ENCODE measurements at regions not wholly inside any gene's neighbourhood (a gene's known extent, or its start where the extent isn't known, plus 50 kb on each side); places are given as distances from the start of the nearest gene placed in this dataset.

DNA sequence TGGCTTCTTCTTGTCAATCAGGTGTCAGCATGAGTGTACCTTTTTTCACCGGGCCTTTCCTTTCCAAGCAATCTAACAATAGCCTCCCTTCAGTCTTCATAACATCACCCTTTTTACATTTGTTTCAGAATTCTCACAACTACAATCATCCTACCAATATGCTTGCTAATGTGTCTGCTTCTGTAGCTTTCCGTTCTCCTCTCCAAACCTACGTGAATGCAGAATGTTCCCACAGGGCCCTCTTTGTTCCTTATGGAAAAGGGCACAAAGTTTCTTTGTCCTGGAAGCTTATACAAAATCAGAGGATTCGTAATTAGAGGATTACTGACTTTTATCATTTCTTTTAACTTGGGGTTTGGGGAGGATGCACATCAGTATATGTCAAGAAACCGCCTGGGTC is 461.8 kb downstream of the CENPC start:
- TF ChIP-seq, protein P1, sequence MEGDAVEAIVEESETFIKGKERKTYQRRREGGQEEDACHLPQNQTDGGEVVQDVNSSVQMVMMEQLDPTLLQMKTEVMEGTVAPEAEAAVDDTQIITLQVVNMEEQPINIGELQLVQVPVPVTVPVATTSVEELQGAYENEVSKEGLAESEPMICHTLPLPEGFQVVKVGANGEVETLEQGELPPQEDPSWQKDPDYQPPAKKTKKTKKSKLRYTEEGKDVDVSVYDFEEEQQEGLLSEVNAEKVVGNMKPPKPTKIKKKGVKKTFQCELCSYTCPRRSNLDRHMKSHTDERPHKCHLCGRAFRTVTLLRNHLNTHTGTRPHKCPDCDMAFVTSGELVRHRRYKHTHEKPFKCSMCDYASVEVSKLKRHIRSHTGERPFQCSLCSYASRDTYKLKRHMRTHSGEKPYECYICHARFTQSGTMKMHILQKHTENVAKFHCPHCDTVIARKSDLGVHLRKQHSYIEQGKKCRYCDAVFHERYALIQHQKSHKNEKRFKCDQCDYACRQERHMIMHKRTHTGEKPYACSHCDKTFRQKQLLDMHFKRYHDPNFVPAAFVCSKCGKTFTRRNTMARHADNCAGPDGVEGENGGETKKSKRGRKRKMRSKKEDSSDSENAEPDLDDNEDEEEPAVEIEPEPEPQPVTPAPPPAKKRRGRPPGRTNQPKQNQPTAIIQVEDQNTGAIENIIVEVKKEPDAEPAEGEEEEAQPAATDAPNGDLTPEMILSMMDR (IDR thresholded peaks at IDR 0.05) = no peak
- TF ChIP-seq POLR2A (IDR thresholded peaks at IDR 0.05) = no peak

All from breast epithelium (tissue), 3 donors.